ENCODE measurements at regions not wholly inside any gene's neighbourhood (a gene's known extent, or its start where the extent isn't known, plus 50 kb on each side); places are given as distances from the start of the nearest gene placed in this dataset.
A peak's percentile ranks its signal among the peaks of the same experiment; 100 is the strongest.

- DNase-seq, result no peak
These were observed 80.6 kb upstream of the ETV6 start for GRCh38 chr12:11568762-11569478.

GRCh38 chr12:11569716-11570115 lies 79.8 kb upstream of the ETV6 start:
- DNase-seq, result no peak

- DNase-seq, result no peak
These were observed 75.6 kb upstream of the ETV6 start for GRCh38 chr12:11573880-11574279.

GRCh38 chr12:11576104-11576503 lies 73.4 kb upstream of the ETV6 start:
- no peak for DNase-seq

GRCh38 chr12:11577658-11578260 lies 71.7 kb upstream of the ETV6 start:
- no peak for DNase-seq

GRCh38 chr12:11578461-11578993 lies 70.9 kb upstream of the ETV6 start:
- no peak for DNase-seq

- DNase-seq, result no peak
These were observed 69.2 kb upstream of the ETV6 start for GRCh38 chr12:11580125-11580751.

GRCh38 chr12:11581179-11581755 lies 68.2 kb upstream of the ETV6 start:
- DNase-seq, result peak; percentile 65

- DNase-seq, result no peak
These were observed 65.1 kb upstream of the ETV6 start for GRCh38 chr12:11584221-11584855.

GRCh38 chr12:11592484-11592883 lies 57.0 kb upstream of the ETV6 start:
- DNase-seq, result no peak

- DNase-seq, result no peak
These were observed 56.5 kb upstream of the ETV6 start for GRCh38 chr12:11593013-11593412.

- no peak for DNase-seq
These were observed 54.4 kb upstream of the ETV6 start for GRCh38 chr12:11595080-11595479.

GRCh38 chr12:11596141-11596540 lies 53.3 kb upstream of the ETV6 start:
- no peak for DNase-seq

- no peak for DNase-seq
These were observed 50.6 kb upstream of the ETV6 start for GRCh38 chr12:11598900-11599299.

All from T-helper 9 cell (primary cell).